HEK293 (cell line): ENCODE measurements at regions not wholly inside any gene's neighbourhood (a gene's known extent, or its start where the extent isn't known, plus 50 kb on each side); places are given as distances from the start of the nearest gene placed in this dataset.

Experiments
- TRIM28 ChIP-seq: IDR thresholded peaks from 2 replicates; pipeline ENCODE4 v1.6.1; 2011; ENCODE audit warnings: low read length, control low read depth, borderline replicate concordance
- ZNF510 ChIP-seq: fragments of 450-650 bp; formaldehyde crosslinking; IDR thresholded peaks from 2 replicates; pipeline ENCODE4 v1.5.1; 2018; ENCODE audit warnings: mild to moderate bottlenecking, missing genetic modification characterization, missing biosample characterization; ENCODE audit not compliant: insufficient replicate concordance
- ZNF530 ChIP-seq: fragments of 450-650 bp; formaldehyde crosslinking; IDR thresholded peaks from 2 replicates; pipeline ENCODE4 v1.5.1; 2016; ENCODE audit warnings: low read depth, missing biosample characterization, missing genetic modification characterization
- ZNF785 ChIP-seq: fragments of 450-650 bp; formaldehyde crosslinking; IDR thresholded peaks from 2 replicates; pipeline ENCODE4 v1.5.1; 2016; ENCODE audit warnings: missing biosample characterization, missing genetic modification characterization
- ZNF791 ChIP-seq: fragments of 450-650 bp; formaldehyde crosslinking; IDR thresholded peaks from 2 replicates; pipeline ENCODE4 v1.5.1; 2016; ENCODE audit warnings: missing biosample characterization, missing genetic modification characterization
- TF ChIP-seq, protein P1 (sequence below): fragments of 450-650 bp; formaldehyde crosslinking; IDR thresholded peaks from 2 replicates; pipeline ENCODE4 v1.5.1; 2016; ENCODE audit warnings: missing biosample characterization, missing genetic modification characterization
- TF ChIP-seq, protein P2 (sequence below): fragments of 450-650 bp; formaldehyde crosslinking; IDR thresholded peaks from 2 replicates; pipeline ENCODE4 v1.5.1; 2016; ENCODE audit warnings: missing biosample characterization, missing genetic modification characterization
- TF ChIP-seq, protein P3 (sequence below): fragments of 450-650 bp; formaldehyde crosslinking; IDR thresholded peaks from 2 replicates; pipeline ENCODE4 v1.5.1; 2016; ENCODE audit warnings: missing biosample characterization, missing genetic modification characterization
- TF ChIP-seq, protein P4 (sequence below): fragments of 450-650 bp; formaldehyde crosslinking; IDR thresholded peaks from 2 replicates; pipeline ENCODE4 v1.5.1; 2016; ENCODE audit warnings: missing biosample characterization, missing genetic modification characterization

DNA sequence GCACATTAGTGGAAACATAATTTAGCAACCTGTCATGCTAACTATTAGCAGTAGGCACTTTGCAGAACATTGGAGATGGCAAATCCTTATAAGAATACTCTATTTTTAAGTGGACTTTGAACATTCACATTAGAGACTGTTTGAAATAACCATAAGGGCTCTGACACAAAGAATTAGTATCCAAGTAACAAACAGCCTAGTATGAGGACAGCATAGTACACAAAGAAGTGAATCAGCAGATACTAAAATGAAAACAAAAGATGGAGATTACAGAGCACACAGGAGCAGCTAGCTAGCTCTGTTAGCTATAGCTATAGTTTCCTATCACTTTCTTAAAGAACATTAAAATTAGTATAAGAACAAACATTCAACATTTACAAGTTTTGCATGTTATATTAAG is 256.3 kb upstream of the SPOPL start:
- no peak for TF ChIP-seq TRIM28
- TF ChIP-seq, protein P1, sequence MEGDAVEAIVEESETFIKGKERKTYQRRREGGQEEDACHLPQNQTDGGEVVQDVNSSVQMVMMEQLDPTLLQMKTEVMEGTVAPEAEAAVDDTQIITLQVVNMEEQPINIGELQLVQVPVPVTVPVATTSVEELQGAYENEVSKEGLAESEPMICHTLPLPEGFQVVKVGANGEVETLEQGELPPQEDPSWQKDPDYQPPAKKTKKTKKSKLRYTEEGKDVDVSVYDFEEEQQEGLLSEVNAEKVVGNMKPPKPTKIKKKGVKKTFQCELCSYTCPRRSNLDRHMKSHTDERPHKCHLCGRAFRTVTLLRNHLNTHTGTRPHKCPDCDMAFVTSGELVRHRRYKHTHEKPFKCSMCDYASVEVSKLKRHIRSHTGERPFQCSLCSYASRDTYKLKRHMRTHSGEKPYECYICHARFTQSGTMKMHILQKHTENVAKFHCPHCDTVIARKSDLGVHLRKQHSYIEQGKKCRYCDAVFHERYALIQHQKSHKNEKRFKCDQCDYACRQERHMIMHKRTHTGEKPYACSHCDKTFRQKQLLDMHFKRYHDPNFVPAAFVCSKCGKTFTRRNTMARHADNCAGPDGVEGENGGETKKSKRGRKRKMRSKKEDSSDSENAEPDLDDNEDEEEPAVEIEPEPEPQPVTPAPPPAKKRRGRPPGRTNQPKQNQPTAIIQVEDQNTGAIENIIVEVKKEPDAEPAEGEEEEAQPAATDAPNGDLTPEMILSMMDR (tag by site-specific recombination), result no peak
- TF ChIP-seq ZNF530 (tag by site-specific recombination), result no peak
- no peak for TF ChIP-seq ZNF791 (tag by site-specific recombination)
- TF ChIP-seq ZNF785 (tag by site-specific recombination), result no peak
- TF ChIP-seq, protein P2, sequence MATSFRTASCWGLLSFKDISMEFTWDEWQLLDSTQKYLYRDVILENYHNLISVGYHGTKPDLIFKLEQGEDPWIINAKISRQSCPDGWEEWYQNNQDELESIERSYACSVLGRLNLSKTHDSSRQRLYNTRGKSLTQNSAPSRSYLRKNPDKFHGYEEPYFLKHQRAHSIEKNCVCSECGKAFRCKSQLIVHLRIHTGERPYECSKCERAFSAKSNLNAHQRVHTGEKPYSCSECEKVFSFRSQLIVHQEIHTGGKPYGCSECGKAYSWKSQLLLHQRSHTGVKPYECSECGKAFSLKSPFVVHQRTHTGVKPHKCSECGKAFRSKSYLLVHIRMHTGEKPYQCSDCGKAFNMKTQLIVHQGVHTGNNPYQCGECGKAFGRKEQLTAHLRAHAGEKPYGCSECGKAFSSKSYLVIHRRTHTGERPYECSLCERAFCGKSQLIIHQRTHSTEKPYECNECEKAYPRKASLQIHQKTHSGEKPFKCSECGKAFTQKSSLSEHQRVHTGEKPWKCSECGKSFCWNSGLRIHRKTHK (tag by site-specific recombination), result no peak
- no peak for TF ChIP-seq ZNF510
- TF ChIP-seq, protein P3, sequence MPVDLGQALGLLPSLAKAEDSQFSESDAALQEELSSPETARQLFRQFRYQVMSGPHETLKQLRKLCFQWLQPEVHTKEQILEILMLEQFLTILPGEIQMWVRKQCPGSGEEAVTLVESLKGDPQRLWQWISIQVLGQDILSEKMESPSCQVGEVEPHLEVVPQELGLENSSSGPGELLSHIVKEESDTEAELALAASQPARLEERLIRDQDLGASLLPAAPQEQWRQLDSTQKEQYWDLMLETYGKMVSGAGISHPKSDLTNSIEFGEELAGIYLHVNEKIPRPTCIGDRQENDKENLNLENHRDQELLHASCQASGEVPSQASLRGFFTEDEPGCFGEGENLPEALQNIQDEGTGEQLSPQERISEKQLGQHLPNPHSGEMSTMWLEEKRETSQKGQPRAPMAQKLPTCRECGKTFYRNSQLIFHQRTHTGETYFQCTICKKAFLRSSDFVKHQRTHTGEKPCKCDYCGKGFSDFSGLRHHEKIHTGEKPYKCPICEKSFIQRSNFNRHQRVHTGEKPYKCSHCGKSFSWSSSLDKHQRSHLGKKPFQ (tag by site-specific recombination), result no peak
- TF ChIP-seq, protein P4, sequence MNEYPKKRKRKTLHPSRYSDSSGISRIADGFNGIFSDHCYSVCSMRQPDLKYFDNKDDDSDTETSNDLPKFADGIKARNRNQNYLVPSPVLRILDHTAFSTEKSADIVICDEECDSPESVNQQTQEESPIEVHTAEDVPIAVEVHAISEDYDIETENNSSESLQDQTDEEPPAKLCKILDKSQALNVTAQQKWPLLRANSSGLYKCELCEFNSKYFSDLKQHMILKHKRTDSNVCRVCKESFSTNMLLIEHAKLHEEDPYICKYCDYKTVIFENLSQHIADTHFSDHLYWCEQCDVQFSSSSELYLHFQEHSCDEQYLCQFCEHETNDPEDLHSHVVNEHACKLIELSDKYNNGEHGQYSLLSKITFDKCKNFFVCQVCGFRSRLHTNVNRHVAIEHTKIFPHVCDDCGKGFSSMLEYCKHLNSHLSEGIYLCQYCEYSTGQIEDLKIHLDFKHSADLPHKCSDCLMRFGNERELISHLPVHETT (tag by site-specific recombination), result no peak
